Hematopoietic multipotent progenitor cell treated with erythropoietin and hydrocortisone succinate and interleukin-3 and kit ligand, for 15 days (in vitro differentiated cells): ENCODE measurements at regions not wholly inside any gene's neighbourhood (a gene's known extent, or its start where the extent isn't known, plus 50 kb on each side); places are given as distances from the start of the nearest gene placed in this dataset.
"Not testable (repeated sequence)": the region's sequence is repeated elsewhere in the genome, so short reads cannot be mapped to it uniquely, and the experiment has no call there.

Experiments used
- DNase-seq: peaks from one replicate; pipeline ENCODE4 v3.0.0-alpha.2; 2015; ENCODE audit warnings: low spot score

GRCh38 chr6:77324866-77325265 lies 138.4 kb downstream of the HTR1B start:
- DNase-seq: no peak

- DNase-seq: no peak
Measured at GRCh38 chr6:77322604-77323003, 140.7 kb downstream of the HTR1B start.

DNA sequence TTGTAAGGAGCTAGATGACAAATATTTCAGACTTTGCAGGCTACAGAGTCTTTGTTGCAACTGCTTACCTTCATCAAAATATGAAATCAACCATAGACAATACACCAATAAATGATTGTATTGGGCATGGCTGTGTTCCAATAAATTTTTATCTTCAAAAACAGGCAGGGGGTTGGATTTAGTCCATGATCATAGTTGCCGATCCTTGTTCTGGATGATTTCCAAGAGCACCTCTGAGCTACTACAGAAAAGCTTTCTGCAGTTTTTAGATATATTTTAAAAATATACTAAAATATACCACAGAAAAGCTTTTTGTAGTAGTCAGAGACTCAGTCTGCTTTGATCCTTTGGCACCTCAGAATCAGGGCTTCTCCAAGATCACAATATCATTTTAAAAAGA lies 145.0 kb downstream of the HTR1B start:
- DNase-seq: no peak

- no peak for DNase-seq
Measured at GRCh38 chr6:77313595-77313994, 149.7 kb downstream of the HTR1B start.

- DNase-seq: no peak
Measured at GRCh38 chr6:77299931-77300330, 163.4 kb downstream of the HTR1B start.

DNA sequence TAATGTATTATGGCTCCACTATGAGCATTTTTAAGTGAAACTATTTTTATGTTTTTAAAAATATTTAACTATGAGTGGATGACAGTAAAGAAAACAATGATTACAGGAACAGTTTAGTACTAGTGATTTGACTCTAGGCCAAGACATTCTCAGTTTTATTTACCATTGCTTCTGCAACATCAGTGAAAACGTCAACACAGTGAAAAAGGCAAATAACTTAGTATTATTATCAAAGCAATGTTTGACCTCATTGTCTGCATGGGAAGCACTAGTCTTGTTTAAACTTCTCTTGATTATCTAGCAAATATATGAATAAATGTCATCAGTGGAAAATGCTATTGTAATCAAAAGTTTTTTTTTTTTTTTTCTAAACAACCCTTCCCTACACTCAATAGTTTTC lies 165.0 kb downstream of the HTR1B start:
- no peak for DNase-seq

- no peak for DNase-seq
Measured at GRCh38 chr6:77292564-77293546, 170.4 kb downstream of the HTR1B start.

DNA sequence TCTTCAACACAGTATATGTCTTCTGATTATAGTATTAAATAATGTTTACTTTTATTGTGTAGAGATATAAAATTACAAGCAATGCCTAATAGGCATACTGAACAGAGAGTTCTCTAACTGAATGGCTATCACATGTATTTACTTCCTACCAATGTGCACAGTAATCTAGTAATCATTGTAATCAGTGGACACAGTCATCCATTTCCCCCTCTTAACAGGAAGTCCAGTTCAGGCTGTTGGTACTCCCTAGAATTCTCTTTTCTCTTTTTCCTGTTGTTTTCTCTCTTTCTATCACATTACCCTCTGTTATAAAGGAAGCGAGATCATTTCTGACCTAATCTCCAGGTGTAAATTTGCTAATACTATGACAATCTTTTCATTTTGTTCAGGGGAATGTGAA lies 172.5 kb downstream of the HTR1B start:
- DNase-seq: no peak

- DNase-seq: no peak
Measured at GRCh38 chr6:77286541-77286940, 176.8 kb downstream of the HTR1B start.

DNA sequence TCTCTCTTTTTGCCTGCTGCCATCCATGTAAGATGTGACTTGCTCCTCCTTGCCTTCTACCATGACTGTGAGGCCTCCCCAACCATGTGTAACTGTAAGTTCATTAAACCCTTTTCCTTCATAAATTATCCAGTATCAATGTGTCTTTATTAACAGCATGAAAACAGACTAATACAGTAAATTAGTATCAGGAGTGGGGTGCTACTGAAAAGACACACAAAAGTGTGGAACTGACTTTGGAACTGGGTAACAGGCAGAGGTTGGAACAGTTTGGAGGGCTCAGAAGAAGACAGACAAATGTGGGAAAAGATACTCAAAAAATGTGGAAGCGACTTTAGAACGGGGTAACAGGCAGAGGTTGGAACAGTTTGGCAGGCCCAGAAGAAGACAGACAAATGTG lies 189.4 kb downstream of the HTR1B start:
- no peak for DNase-seq

DNA sequence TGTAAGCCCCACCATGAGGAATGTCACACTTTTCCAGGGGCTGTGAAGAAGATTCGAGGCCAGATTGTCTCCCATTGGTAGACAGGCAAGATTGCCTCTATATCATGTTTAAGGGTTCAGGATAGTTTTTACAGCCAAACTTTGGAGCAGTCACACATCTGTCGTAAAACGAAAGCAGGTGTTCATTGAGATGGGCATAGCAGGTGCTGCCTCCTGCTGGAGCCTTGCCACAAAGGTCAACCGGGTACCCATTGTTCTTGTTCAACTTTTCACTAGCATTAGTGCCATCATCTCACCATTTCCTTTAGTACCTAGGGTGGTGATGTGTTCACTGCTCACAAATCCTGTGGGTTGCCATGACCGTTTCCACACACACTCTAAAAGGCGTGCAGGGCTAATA lies 198.3 kb downstream of the HTR1B start:
- DNase-seq: no peak

GRCh38 chr6:77263003-77263402 lies 200.3 kb downstream of the HTR1B start:
- no peak for DNase-seq

GRCh38 chr6:77251801-77252200 lies 211.5 kb downstream of the HTR1B start:
- DNase-seq: not testable (repeated sequence)

- no peak for DNase-seq
Measured at GRCh38 chr6:77249560-77249959, 213.7 kb downstream of the HTR1B start.

GRCh38 chr6:77245026-77245425 lies 218.3 kb downstream of the HTR1B start:
- DNase-seq: no peak

- no peak for DNase-seq
Measured at GRCh38 chr6:77231438-77232305, 231.6 kb downstream of the HTR1B start.

GRCh38 chr6:77228279-77228678 lies 235.0 kb downstream of the HTR1B start:
- no peak for DNase-seq

GRCh38 chr6:77217896-77218295 lies 245.4 kb downstream of the HTR1B start:
- DNase-seq: no peak

DNA sequence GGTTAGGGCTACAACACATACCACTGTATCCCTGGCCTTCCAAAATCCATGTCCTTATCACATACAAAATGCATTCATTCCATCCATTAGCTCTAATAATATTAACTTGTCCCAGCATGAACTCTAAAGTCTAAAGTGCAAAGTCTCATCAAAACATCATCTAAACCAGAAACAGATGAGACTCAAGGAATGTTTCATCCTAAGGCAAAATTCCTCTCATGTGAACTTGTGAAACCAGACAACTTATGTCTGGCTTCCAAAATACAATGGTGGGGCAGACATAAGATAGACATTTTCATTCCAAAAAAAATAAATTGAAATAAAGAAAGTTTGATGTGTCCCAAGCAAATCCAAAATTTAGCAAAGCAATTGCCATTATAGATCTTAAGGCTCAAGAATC lies 257.4 kb downstream of the HTR1B start:
- no peak for DNase-seq

GRCh38 chr6:77204555-77204954 lies 258.7 kb downstream of the HTR1B start:
- no peak for DNase-seq

- DNase-seq: no peak
Measured at GRCh38 chr6:77183447-77183846, 279.8 kb downstream of the HTR1B start.

- no peak for DNase-seq
Measured at GRCh38 chr6:77181749-77182148, 281.5 kb downstream of the HTR1B start.

- no peak for DNase-seq
Measured at GRCh38 chr6:77180326-77180725, 283.0 kb downstream of the HTR1B start.
